ENCODE measurements at regions not wholly inside any gene's neighbourhood (a gene's known extent, or its start where the extent isn't known, plus 50 kb on each side); places are given as distances from the start of the nearest gene placed in this dataset.

- no peak overlapping the region for H3K27ac Mint-ChIP-seq (ENCODE audit: unreplicated experiment)
- H3K36me3 Mint-ChIP-seq (ENCODE audit: insufficient read depth, unreplicated experiment) = no peaks in the 10 kb centered on the region
- no TSS peak for BruUV-seq (replicated peaks)
- POLR2A ChIA-PET = no interaction called here
- no peak overlapping the region for H3K4me3 Mint-ChIP-seq (ENCODE audit: unreplicated experiment)
- no peaks in the 10 kb centered on the region for H3K9me3 ChIP-seq
- H3K27me3 ChIP-seq (replicated peaks; ENCODE audit: control insufficient read depth, insufficient read depth, low read length) = no peaks in the 10 kb centered on the region
- no peaks in the 10 kb centered on the region for H3K27me3 Mint-ChIP-seq (ENCODE audit: insufficient read depth, unreplicated experiment)
- TF ChIP-seq, protein P1, sequence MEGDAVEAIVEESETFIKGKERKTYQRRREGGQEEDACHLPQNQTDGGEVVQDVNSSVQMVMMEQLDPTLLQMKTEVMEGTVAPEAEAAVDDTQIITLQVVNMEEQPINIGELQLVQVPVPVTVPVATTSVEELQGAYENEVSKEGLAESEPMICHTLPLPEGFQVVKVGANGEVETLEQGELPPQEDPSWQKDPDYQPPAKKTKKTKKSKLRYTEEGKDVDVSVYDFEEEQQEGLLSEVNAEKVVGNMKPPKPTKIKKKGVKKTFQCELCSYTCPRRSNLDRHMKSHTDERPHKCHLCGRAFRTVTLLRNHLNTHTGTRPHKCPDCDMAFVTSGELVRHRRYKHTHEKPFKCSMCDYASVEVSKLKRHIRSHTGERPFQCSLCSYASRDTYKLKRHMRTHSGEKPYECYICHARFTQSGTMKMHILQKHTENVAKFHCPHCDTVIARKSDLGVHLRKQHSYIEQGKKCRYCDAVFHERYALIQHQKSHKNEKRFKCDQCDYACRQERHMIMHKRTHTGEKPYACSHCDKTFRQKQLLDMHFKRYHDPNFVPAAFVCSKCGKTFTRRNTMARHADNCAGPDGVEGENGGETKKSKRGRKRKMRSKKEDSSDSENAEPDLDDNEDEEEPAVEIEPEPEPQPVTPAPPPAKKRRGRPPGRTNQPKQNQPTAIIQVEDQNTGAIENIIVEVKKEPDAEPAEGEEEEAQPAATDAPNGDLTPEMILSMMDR (IDR thresholded peaks at IDR 0.05; ENCODE audit: insufficient read depth in 1 of 2, low read depth in 1 of 2, low read length in 1 of 2, severe bottlenecking in 1 of 2, unreplicated experiment in 1 of 2) = no peak
- 0 out of 2 replicates have a peak, but pooled peaks cover 6% of the 10 kb centered on the region for H3K4me1 ChIP-seq
- H3K36me3 ChIP-seq (ENCODE audit: control insufficient read depth, insufficient read depth, low read length) = no peaks in the 10 kb centered on the region
- H3K4me1 Mint-ChIP-seq (ENCODE audit: low read depth, unreplicated experiment) = no peaks in the 10 kb centered on the region
- no peak overlapping the region for H3K4me3 ChIP-seq (ENCODE audit: low read depth, low read length)
- peak in 1 of 2 experiments; percentile 17 for DNase-seq
- CTCF ChIA-PET = no interaction called here
- intact Hi-C loops (cut with micrococcal nuclease; ENCODE audit: unreplicated experiment) = no loop called here
- H3K9me3 Mint-ChIP-seq (ENCODE audit: unreplicated experiment) = no peaks in the 10 kb centered on the region
Measured at GRCh38 chr5:88108490-88109279, 160.0 kb downstream of the TMEM161B start.

DNA sequence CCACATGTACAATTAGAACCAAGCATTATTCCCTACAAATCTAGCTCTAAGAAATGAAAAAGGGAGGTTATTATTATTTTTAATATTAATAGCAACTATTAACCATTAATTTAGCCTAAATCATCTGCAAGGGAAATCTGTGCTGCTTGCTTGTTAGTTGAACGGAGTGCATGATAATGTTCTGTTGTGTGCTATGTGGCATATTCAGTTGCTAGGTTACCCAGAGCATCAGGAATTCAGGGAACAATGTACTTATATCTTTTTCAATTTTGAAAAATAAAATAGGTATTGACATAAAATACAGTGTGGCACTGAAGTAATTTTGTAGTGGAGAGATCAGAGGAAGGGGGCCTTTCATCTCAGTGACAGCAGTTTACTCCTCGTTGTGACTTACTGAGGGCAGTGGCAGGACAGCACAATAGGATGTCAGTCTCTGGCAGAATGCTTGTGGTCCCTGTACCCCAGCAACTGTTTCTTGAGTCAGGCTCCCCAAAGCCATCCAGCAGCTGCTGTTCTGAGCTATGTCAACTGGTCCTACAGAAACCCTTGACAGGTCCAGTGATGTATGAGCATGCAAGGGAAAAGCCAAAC, 173.6 kb downstream of the TMEM161B start:
- no peaks in the 10 kb centered on the region for H3K9me3 ChIP-seq
- no TSS peak for BruUV-seq (replicated peaks)
- Mint-ChIP-seq H3K27me3 (ENCODE audit: insufficient read depth, unreplicated experiment) (peaks cover 5% of the 10 kb centered on the region), H3K4me3 (ENCODE audit: unreplicated experiment) (no peak overlapping the region), H3K27ac (ENCODE audit: unreplicated experiment) (no peak overlapping the region), H3K9me3 (ENCODE audit: unreplicated experiment) (no peaks in the 10 kb centered on the region), H3K4me1 (ENCODE audit: low read depth, unreplicated experiment) (no peaks in the 10 kb centered on the region), H3K36me3 (ENCODE audit: insufficient read depth, unreplicated experiment) (no peaks in the 10 kb centered on the region)
- H3K36me3 ChIP-seq (ENCODE audit: control insufficient read depth, insufficient read depth, low read length) = no peaks in the 10 kb centered on the region
- no peak for DNase-seq
- POLR2A ChIA-PET = no interaction called here
- intact Hi-C loops (cut with micrococcal nuclease; ENCODE audit: unreplicated experiment) = no loop called here
- H3K27me3 ChIP-seq (replicated peaks; ENCODE audit: control insufficient read depth, insufficient read depth, low read length) = no peaks in the 10 kb centered on the region
- CTCF ChIA-PET = no interaction called here
- H3K4me1 ChIP-seq = peaks cover 7% of the 10 kb centered on the region; the same call in 1 of the 2 replicates
- TF ChIP-seq, protein P1 (IDR thresholded peaks at IDR 0.05; ENCODE audit: insufficient read depth in 1 of 2, low read depth in 1 of 2, low read length in 1 of 2, severe bottlenecking in 1 of 2, unreplicated experiment in 1 of 2) = no peak
- H3K4me3 ChIP-seq (ENCODE audit: low read depth, low read length) = no peak overlapping the region

GRCh38 chr5:88094403-88094802, 174.2 kb downstream of the TMEM161B start:
- no peaks in the 10 kb centered on the region for H3K36me3 ChIP-seq (ENCODE audit: control insufficient read depth, insufficient read depth, low read length)
- Mint-ChIP-seq H3K4me3 (ENCODE audit: unreplicated experiment) (no peak overlapping the region), H3K4me1 (ENCODE audit: low read depth, unreplicated experiment) (no peaks in the 10 kb centered on the region), H3K9me3 (ENCODE audit: unreplicated experiment) (no peaks in the 10 kb centered on the region), H3K36me3 (ENCODE audit: insufficient read depth, unreplicated experiment) (no peaks in the 10 kb centered on the region), H3K27me3 (ENCODE audit: insufficient read depth, unreplicated experiment) (peaks cover 5% of the 10 kb centered on the region), H3K27ac (ENCODE audit: unreplicated experiment) (peak overlapping the region; percentile 57)
- H3K27me3 ChIP-seq (replicated peaks; ENCODE audit: control insufficient read depth, insufficient read depth, low read length) = no peaks in the 10 kb centered on the region
- peaks cover 7% of the 10 kb centered on the region; the same call in 1 of the 2 replicates for H3K4me1 ChIP-seq
- BruUV-seq (replicated peaks) = no TSS peak
- ChIA-PET POLR2A (no interaction called here), CTCF (no interaction called here)
- no peak for DNase-seq
- intact Hi-C loops (cut with micrococcal nuclease; ENCODE audit: unreplicated experiment) = no loop called here
- no peaks in the 10 kb centered on the region for H3K9me3 ChIP-seq
- TF ChIP-seq, protein P1 (IDR thresholded peaks at IDR 0.05; ENCODE audit: insufficient read depth in 1 of 2, low read depth in 1 of 2, low read length in 1 of 2, severe bottlenecking in 1 of 2, unreplicated experiment in 1 of 2) = no peak
- H3K4me3 ChIP-seq (ENCODE audit: low read depth, low read length) = no peak overlapping the region
